GM10266 (cell line): ENCODE measurements at regions not wholly inside any gene's neighbourhood (a gene's known extent, or its start where the extent isn't known, plus 50 kb on each side); places are given as distances from the start of the nearest gene placed in this dataset.

Source experiments
- DNase-seq: peaks from one replicate; pipeline ENCODE4 v3.0.0; 2012; ENCODE audit errors: extremely low spot score
- CTCF ChIP-seq: IDR thresholded peaks from 2 replicates; pipeline ENCODE4 v1.5.1; 2012; ENCODE audit warnings: mild to moderate bottlenecking, low read depth; ENCODE audit not compliant: control insufficient read depth, insufficient read depth; ENCODE audit errors: missing control alignments

GRCh38 chr2:82811946-82812345, 1647.1 kb downstream of the SUCLG1 start:
- no peak for TF ChIP-seq CTCF
- DNase-seq = no peak

DNA sequence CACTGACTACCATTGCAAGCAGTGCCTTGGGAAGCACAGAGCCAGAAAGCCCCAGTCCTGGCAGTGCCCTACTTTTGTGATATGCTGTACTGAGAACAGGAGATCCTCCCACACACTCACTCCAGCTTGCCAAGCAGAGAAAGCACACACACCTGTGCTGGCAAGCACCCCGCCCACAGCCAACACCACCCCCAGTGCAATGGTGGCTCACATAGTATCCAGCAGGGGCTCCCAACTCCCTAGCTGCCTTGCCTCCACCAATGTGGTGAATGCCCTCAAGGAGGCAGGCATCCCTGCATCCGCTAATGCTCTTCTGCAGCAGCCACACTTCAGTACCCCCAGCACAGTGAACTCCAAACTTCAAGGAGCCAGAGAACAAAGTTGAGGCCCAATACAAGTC, 1655.8 kb downstream of the SUCLG1 start:
- no peak for TF ChIP-seq CTCF
- DNase-seq = no peak

DNA sequence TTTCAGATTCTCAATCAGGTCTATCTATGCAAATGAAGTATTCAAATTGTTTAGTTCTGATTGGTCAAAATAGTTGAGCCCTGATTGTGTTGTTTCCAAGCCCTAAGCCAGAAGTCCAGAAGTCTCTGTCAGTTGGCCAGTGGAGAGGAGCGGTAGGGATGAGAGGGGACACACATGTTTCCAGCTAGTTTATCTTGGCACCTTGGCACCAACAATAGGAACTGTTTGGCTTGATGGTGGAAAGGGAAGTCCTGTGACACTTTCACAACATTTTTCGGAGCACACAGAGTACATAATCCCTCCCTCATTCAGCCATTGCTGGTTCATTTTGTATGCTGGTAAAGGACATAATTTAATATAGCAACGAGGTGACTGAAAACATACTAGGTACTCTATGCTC, 1661.6 kb downstream of the SUCLG1 start:
- no peak for TF ChIP-seq CTCF
- no peak for DNase-seq

- DNase-seq = no peak
- no peak for TF ChIP-seq CTCF
These were observed 1662.9 kb downstream of the SUCLG1 start for GRCh38 chr2:82796132-82796531.

GRCh38 chr2:82795446-82795845, 1663.6 kb downstream of the SUCLG1 start:
- TF ChIP-seq CTCF = no peak
- no peak for DNase-seq

DNA sequence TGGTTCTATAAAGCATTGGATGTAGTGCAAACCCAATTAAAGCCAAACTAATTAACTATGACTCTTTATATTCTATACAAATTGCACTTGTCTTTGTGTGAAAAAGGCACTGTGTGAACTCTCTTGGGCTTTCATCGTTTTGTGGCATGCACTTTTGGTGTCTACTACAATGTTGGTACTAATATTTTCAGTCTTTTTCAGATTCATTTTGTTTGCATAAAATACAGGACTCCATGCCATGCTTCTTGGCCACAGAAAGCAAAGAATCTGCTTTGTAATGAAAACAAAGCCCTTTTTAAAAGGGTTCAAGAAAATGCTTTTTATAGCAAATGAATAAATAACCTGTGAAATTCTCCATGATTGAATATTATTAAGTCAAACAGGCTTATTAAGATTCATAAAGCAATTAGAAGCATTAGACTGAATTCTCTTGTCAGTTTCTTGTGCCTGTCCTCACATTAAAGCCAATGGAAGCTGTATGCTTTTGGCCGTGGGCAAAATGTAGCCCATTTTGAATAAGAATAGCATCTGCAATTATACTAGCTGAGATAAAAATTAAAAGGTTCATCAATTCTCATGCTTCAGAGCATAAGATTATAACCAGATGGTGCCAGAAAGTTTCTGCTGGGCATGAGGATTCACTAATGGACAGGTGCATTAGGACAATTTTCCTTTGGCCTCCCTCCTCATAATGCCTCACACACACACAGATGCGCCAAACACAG, 1665.2 kb downstream of the SUCLG1 start:
- no peak for TF ChIP-seq CTCF
- DNase-seq = no peak

- no peak for TF ChIP-seq CTCF
- no peak for DNase-seq
These were observed 1666.8 kb downstream of the SUCLG1 start for GRCh38 chr2:82792316-82792715.
